GM12878 (cell line): ENCODE measurements at regions not wholly inside any gene's neighbourhood (a gene's known extent, or its start where the extent isn't known, plus 50 kb on each side); places are given as distances from the start of the nearest gene placed in this dataset.

ENCODE experiments used
- ATAC-seq: fragments of 200-7000 bp; cut with Tn5 transposase; 3 replicates; pipeline ENCODE4 v1.9.1; 2020; ENCODE audit warnings: mild to moderate bottlenecking, moderate library complexity
- BruUV-seq: library from RNA; stranded (reverse); fragments of 400-500 nt; replicated peaks from 2 replicates; lab custom pipeline; 2021; lab: Mats Ljungman, UMichigan
- CTCF ChIA-PET: fragments of 300-600 bp; sonication (Branson Sonifier 250); formaldehyde crosslinking; extraction: SDS; loops from one replicate; lab custom pipeline; 2021; ENCODE audit warnings: inconsistent platforms; lab: Yijun Ruan, JAX
- POLR2A ChIA-PET: fragments of 350-600 bp; formaldehyde crosslinking; extraction: SDS; loops from one replicate; lab custom pipeline; 2021; ENCODE audit warnings: inconsistent platforms; lab: Charles Lee
- RAD21 ChIA-PET: fragments of 300-600 bp; sonication (Branson Sonifier 250); formaldehyde crosslinking; loops from one replicate; lab custom pipeline; 2023; ENCODE audit warnings: antibody characterized with exemption; ENCODE audit not compliant: unreplicated experiment; lab: Charles Lee
- SMC1A ChIA-PET: fragments of 300-600 bp; sonication (Branson Sonifier 250); formaldehyde crosslinking; loops from one replicate; lab custom pipeline; 2023; ENCODE audit not compliant: unreplicated experiment, uncharacterized antibody; lab: Charles Lee
- DNase-seq: peaks from one replicate; pipeline ENCODE4 v3.0.0-alpha.2; 2011; ENCODE audit warnings: low read depth, low spot score
- FAIRE-seq: peaks from 3 replicates; lab custom pipeline; 2011; peaks lifted over from hg19 to GRCh38; lab: Jason Lieb, UNC
- H2AFZ ChIP-seq: 2 replicates; pipeline ENCODE4 v1.6.0; 2011; ENCODE audit warnings: low read depth, low read length, control low read depth; ENCODE audit not compliant: control insufficient read depth
- H3K27ac ChIP-seq: 2 replicates; pipeline ENCODE4 v1.5.1; 2011; ENCODE audit warnings: control low read depth; ENCODE audit not compliant: control insufficient read depth, insufficient read depth
- H3K27me3 ChIP-seq, 2 experiments: replicated peaks in 1 of 2; 2 replicates each; pipeline versions ENCODE4 v1.6.0 to v1.6.1; 2011; ENCODE audit warnings: low read length in 1 of 2; ENCODE audit not compliant: control insufficient read depth in 2 of 2, insufficient read depth in 2 of 2
- H3K36me3 ChIP-seq, 2 experiments: 2 replicates each; pipeline ENCODE4 v1.5.1; 2011; ENCODE audit warnings: low read length in 1 of 2; ENCODE audit not compliant: control insufficient read depth in 2 of 2, insufficient read depth in 2 of 2
- H3K4me1 ChIP-seq: 2 replicates; pipeline ENCODE4 v1.6.1; 2011; ENCODE audit warnings: mild to moderate bottlenecking, low read length, moderate library complexity, mixed read lengths; ENCODE audit not compliant: control insufficient read depth, insufficient read depth
- H3K4me2 ChIP-seq: 2 replicates; pipeline ENCODE4 v1.6.0; 2011; ENCODE audit warnings: control low read depth; ENCODE audit not compliant: control insufficient read depth, insufficient read depth
- H3K4me3 ChIP-seq: fragments of 200-600 bp; sonication (generic); 2 replicates; pipeline ENCODE4 v1.5.1; 2016
- H3K79me2 ChIP-seq: 2 replicates; pipeline ENCODE4 v1.6.0; 2011; ENCODE audit warnings: low read length; ENCODE audit not compliant: control insufficient read depth, insufficient read depth
- H3K9ac ChIP-seq: 2 replicates; pipeline ENCODE4 v1.8.0; 2011; ENCODE audit warnings: low read length, control low read depth, mixed read lengths; ENCODE audit not compliant: control insufficient read depth, insufficient read depth
- H3K9me3 ChIP-seq: replicated peaks from 3 replicates; pipeline ENCODE4 v1.5.1; 2011; ENCODE audit warnings: mild to moderate bottlenecking, low read length; ENCODE audit not compliant: control insufficient read depth, insufficient read depth
- H4K20me1 ChIP-seq: 2 replicates; pipeline ENCODE4 v1.6.0; 2011; ENCODE audit not compliant: control insufficient read depth, insufficient read depth
- BHLHE40 ChIP-seq, 2 experiments: fragments of 450-650 bp in 1 of 2; IDR thresholded peaks; 2 replicates each; pipeline ENCODE4 v1.6.1; 2011 to 2017; ENCODE audit warnings: low read depth in 2 of 2, borderline replicate concordance in 1 of 2, improper control_type of control experiment in 1 of 2, low read length in 1 of 2, mild to moderate bottlenecking in 1 of 2
- EGR1 ChIP-seq, 2 experiments: IDR thresholded peaks; 1 replicate in 1 of 2; 2 replicates in 1 of 2; pipeline ENCODE4 v1.6.1; 2011 to 2012; ENCODE audit warnings: low read depth in 2 of 2, low read length in 2 of 2, borderline replicate concordance in 1 of 2, mild to moderate bottlenecking in 1 of 2, moderate library complexity in 1 of 2
- EP300 ChIP-seq, 2 experiments: fragments of 150-350 bp in 1 of 2; IDR thresholded peaks; 2 replicates each; pipeline ENCODE4 v1.6.1; 2011 to 2012; ENCODE audit warnings: low read depth in 2 of 2, low read length in 2 of 2, borderline replicate concordance in 1 of 2, improper control_type of control experiment in 1 of 2, inconsistent platforms in 1 of 2; ENCODE audit not compliant: control insufficient read depth in 1 of 2
- GABPA ChIP-seq: IDR thresholded peaks from 2 replicates; pipeline ENCODE4 v1.6.1; 2014; ENCODE audit warnings: antibody characterized with exemption, low read depth, mild to moderate bottlenecking, inconsistent platforms
- HSF1 ChIP-seq: fragments of 150-350 bp; IDR thresholded peaks from 2 replicates; pipeline ENCODE4 v1.6.1; 2014; ENCODE audit warnings: mild to moderate bottlenecking, low read depth, low read length
- MEF2B ChIP-seq: fragments of 450-650 bp; IDR thresholded peaks from 2 replicates; pipeline ENCODE4 v1.6.1; 2018; ENCODE audit warnings: mild to moderate bottlenecking, moderate library complexity; ENCODE audit not compliant: partially characterized antibody, poor library complexity, severe bottlenecking
- MLLT1 ChIP-seq: fragments of 450-650 bp; IDR thresholded peaks from 2 replicates; pipeline ENCODE4 v1.6.1; 2016; ENCODE audit warnings: mild to moderate bottlenecking
- MYC ChIP-seq: IDR thresholded peaks from 2 replicates; pipeline ENCODE4 v1.6.1; 2011; ENCODE audit warnings: mild to moderate bottlenecking, low read length, moderate library complexity, inconsistent platforms; ENCODE audit not compliant: insufficient read depth, insufficient replicate concordance, insufficient read length, severe bottlenecking
- SIX5 ChIP-seq: IDR thresholded peaks from 2 replicates; pipeline ENCODE4 v1.6.1; 2011; ENCODE audit warnings: mild to moderate bottlenecking, low read depth, low read length, moderate library complexity; ENCODE audit not compliant: severe bottlenecking
- SP1 ChIP-seq: IDR thresholded peaks from one replicate; pipeline ENCODE4 v1.6.1; 2011; ENCODE audit warnings: low read depth, low read length
- WGBS: methylation state at CpG from one replicate; pipeline ENCODE4 v1.1.6; 2016; ENCODE audit warnings: low lambda C conversion rate; ENCODE audit not compliant: insufficient replicate concordance, insufficient coverage; ENCODE audit errors: missing lambda C conversion rate; 5-methylcytosine and 5-hydroxymethylcytosine counted together
- in situ Hi-C: fragments of 300-500 bp; cut with MboI; formaldehyde crosslinking; loops from 9 replicates; pipeline ENCODE4 v1.14.3; 2018; ENCODE audit warnings: mixed read lengths
- intact Hi-C: fragments of 100-400 bp; cut with micrococcal nuclease; formaldehyde crosslinking; loops from one replicate; pipeline ENCODE4 v1.14.2; 2022; ENCODE audit not compliant: unreplicated experiment
- TF ChIP-seq, protein P1 (sequence below): fragments of 450-650 bp; IDR thresholded peaks from 2 replicates; pipeline ENCODE4 v1.6.1; 2017; ENCODE audit warnings: mild to moderate bottlenecking, moderate library complexity
- TF ChIP-seq, protein P2 (sequence below): fragments of 450-650 bp; IDR thresholded peaks from 2 replicates; pipeline ENCODE4 v1.6.1; 2016; ENCODE audit warnings: mild to moderate bottlenecking
- TF ChIP-seq, protein P3 (sequence below): IDR thresholded peaks from 2 replicates; pipeline ENCODE4 v1.6.1; 2011; ENCODE audit warnings: low read depth, mild to moderate bottlenecking, low read length, moderate library complexity, borderline replicate concordance; ENCODE audit errors: extremely low read depth

DNA sequence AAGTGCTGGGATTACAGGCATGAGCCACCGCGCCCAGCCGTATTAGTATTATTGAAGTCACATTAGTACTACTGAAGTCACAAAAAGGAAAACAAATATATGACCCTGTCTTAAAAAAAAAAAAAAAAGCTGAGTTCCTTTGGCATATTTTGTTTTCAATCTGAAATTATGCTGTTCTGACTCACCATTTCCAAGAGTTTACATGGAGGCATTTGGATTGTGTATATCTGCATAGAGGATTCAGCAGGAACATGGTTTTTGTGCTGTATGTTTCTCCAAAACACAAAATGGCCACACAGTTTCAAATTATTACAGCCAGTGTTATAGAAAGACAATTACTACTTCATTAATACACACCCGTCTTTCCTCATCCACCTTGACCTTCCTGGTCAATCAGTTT, 103.5 kb upstream of the TSC22D1 start:
- 69% methylated on average over 4 of the region's 4 CpGs for WGBS
- RAD21 ChIA-PET, result no interaction called here
- no TSS peak for BruUV-seq
- SMC1A ChIA-PET, result no interaction called here
- POLR2A ChIA-PET, result no interaction called here
- CTCF ChIA-PET, result no interaction called here
- H3K36me3 ChIP-seq, result no peaks in the 10 kb centered on the region
- H3K4me3 ChIP-seq, result no peak overlapping the region
- no peak overlapping the region for H3K9ac ChIP-seq
- FAIRE-seq, result no peak
- H2AFZ ChIP-seq, result no peak overlapping the region
- no peaks in the 10 kb centered on the region for H3K27me3 ChIP-seq
- TF ChIP-seq MLLT1 (no peak), MEF2B (no peak), SIX5 (no peak), GABPA (no peak), BHLHE40 (IDR thresholded peaks at IDR 0.05; ENCODE audit: borderline replicate concordance in 1 of 2, low read depth in 2 of 2, low read length in 1 of 2) (no peak), EP300 (IDR thresholded peaks at IDR 0.05; ENCODE audit: borderline replicate concordance in 1 of 2, control insufficient read depth in 1 of 2, low read depth in 2 of 2, low read length in 2 of 2) (no peak), MYC (no peak), HSF1 (no peak), EGR1 (IDR thresholded peaks at IDR 0.05; ENCODE audit: borderline replicate concordance in 1 of 2, low read depth in 2 of 2, low read length in 2 of 2) (no peak), SP1 (no peak)
- TF ChIP-seq, protein P1, sequence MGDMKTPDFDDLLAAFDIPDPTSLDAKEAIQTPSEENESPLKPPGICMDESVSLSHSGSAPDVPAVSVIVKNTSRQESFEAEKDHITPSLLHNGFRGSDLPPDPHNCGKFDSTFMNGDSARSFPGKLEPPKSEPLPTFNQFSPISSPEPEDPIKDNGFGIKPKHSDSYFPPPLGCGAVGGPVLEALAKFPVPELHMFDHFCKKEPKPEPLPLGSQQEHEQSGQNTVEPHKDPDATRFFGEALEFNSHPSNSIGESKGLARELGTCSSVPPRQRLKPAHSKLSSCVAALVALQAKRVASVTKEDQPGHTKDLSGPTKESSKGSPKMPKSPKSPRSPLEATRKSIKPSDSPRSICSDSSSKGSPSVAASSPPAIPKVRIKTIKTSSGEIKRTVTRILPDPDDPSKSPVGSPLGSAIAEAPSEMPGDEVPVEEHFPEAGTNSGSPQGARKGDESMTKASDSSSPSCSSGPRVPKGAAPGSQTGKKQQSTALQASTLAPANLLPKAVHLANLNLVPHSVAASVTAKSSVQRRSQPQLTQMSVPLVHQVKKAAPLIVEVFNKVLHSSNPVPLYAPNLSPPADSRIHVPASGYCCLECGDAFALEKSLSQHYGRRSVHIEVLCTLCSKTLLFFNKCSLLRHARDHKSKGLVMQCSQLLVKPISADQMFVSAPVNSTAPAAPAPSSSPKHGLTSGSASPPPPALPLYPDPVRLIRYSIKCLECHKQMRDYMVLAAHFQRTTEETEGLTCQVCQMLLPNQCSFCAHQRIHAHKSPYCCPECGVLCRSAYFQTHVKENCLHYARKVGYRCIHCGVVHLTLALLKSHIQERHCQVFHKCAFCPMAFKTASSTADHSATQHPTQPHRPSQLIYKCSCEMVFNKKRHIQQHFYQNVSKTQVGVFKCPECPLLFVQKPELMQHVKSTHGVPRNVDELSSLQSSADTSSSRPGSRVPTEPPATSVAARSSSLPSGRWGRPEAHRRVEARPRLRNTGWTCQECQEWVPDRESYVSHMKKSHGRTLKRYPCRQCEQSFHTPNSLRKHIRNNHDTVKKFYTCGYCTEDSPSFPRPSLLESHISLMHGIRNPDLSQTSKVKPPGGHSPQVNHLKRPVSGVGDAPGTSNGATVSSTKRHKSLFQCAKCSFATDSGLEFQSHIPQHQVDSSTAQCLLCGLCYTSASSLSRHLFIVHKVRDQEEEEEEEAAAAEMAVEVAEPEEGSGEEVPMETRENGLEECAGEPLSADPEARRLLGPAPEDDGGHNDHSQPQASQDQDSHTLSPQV, result no peak
- TF ChIP-seq, protein P2, sequence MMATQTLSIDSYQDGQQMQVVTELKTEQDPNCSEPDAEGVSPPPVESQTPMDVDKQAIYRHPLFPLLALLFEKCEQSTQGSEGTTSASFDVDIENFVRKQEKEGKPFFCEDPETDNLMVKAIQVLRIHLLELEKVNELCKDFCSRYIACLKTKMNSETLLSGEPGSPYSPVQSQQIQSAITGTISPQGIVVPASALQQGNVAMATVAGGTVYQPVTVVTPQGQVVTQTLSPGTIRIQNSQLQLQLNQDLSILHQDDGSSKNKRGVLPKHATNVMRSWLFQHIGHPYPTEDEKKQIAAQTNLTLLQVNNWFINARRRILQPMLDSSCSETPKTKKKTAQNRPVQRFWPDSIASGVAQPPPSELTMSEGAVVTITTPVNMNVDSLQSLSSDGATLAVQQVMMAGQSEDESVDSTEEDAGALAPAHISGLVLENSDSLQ, result no peak
- TF ChIP-seq, protein P3, sequence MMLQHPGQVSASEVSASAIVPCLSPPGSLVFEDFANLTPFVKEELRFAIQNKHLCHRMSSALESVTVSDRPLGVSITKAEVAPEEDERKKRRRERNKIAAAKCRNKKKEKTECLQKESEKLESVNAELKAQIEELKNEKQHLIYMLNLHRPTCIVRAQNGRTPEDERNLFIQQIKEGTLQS, result no peak
- no peaks in the 10 kb centered on the region for H3K79me2 ChIP-seq
- H3K4me2 ChIP-seq, result no peak overlapping the region
- in situ Hi-C loops, result no loop called here
- no peak overlapping the region for H3K27ac ChIP-seq
- DNase-seq, result no peak
- ATAC-seq, result no peak
- H3K4me1 ChIP-seq, result peaks cover 8% of the 10 kb centered on the region
- no peaks in the 10 kb centered on the region for H4K20me1 ChIP-seq
- peaks cover 6% of the 10 kb centered on the region for H3K9me3 ChIP-seq
- intact Hi-C loops, result no loop called here
